ENCODE measurements at regions not wholly inside any gene's neighbourhood (a gene's known extent, or its start where the extent isn't known, plus 50 kb on each side); places are given as distances from the start of the nearest gene placed in this dataset.

DNA sequence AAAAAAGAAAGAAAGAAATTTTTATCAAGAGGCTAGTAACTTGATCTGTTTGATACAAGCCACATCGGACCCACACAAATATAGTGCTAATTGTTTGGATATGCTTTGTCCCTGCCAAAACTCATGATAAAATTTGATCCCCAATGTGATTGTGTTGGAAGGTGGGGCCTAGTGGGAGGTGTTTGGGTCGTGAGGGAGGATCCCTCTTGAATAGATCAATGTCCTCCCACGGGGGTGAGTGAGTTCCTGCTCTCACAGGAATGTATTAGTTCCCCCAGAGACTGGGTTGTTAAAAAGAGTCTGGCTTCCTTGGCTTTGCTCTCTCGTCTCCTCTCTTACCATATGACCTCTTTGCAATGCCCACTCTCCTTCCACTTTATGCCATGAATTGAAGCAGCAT lies 80.6 kb upstream of the CPLX2 start:
- Histone ChIP-seq H3K9me3 (ENCODE audit: control insufficient read depth, low read depth, low read length) (no peaks in the 10 kb centered on the region), H3K4me1 (ENCODE audit: control insufficient read depth, insufficient read depth, low read length) (no peaks in the 10 kb centered on the region), H3K4me3 (ENCODE audit: low read length) (no peak overlapping the region), H3K27me3 (ENCODE audit: control insufficient read depth, insufficient read depth, low read length) (peaks cover 1% of the 10 kb centered on the region), H3K36me3 (ENCODE audit: control insufficient read depth, insufficient read depth, low read length) (no peaks in the 10 kb centered on the region), H3K27ac (ENCODE audit: low read length) (no peak overlapping the region)
- no peak for DNase-seq
- WGBS (ENCODE audit: insufficient coverage, low lambda C conversion rate) = 86% methylated on average over 1 of the region's 4 CpGs

DNA sequence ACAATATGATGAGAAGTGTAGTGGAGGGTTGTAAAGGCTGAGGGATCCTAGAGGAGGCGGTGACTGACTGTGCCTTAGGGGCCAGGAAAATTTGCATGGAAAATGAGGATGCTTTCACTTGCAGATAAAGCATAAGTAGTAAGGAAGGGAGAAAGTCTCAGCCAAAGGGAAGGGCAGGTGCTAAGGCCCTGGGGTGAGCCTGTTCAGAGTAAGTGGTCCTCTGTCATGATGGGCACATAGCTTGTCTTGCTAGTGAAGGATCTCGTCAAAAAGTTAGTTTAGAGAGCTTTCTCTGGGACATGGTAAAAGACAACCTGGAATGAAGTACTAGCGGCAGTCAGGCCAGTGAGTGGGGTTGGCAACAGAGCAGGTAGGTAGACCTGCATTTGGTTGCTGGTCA lies 75.4 kb upstream of the CPLX2 start:
- H3K27me3 ChIP-seq (ENCODE audit: control insufficient read depth, insufficient read depth, low read length) = peaks cover 30% of the 10 kb centered on the region

DNA sequence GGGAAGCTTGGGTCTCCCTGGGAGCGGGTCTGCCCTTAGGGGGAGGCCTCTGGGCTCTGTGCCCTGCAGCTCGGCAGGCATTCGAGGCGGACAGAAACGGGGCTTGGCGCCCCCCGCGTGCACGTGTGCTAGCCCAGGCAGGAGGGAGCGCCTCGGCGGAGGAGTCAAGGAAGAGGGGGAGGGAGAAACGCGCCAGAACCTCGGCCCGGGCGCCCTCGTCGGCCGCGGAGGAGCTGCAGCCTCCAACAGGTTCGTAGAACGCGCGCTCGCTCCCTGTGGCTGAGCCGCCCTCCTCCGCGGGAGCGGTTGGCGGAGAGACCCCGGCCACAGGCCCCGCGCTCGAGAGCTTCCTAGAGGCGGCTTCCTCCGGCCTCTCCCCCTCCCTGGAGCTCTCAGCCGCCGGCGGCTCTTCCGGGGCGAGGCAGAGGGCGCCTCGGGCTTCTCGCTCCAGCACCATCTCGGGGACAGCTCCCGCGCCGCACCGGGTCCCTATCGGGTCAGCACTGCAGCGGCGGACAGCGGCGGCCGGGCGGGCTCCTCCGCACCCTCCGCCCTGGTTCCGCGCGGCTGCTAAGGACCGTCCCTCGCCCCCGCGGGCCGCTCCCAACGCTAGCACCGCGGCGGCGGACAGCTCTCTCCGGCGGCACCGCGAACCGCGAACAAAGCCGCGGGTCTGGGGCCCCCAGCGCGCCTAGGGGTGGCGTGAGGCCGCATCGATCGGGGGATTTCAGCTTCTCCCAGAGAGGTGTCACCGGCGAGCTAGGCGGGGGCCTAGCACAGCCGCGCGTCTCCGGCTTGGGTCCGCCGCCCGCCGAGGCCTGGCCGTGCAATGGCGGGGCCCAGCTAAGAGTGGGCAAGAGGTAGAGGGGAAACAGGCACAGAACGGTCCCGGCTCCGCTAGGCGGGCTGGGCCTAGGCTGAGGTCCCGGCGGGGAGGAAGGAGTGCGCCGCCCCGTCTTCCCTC lies 74.6 kb upstream of the CPLX2 start:
- Histone ChIP-seq H3K4me1 (ENCODE audit: control insufficient read depth, insufficient read depth, low read length) (no peaks in the 10 kb centered on the region), H3K27ac (ENCODE audit: low read length) (peak overlapping the region; percentile 38), H3K9me3 (ENCODE audit: control insufficient read depth, low read depth, low read length) (peaks cover 5% of the 10 kb centered on the region), H3K27me3 (ENCODE audit: control insufficient read depth, insufficient read depth, low read length) (peaks cover 30% of the 10 kb centered on the region), H3K4me3 (ENCODE audit: low read length) (peak overlapping the region; percentile 18), H3K36me3 (ENCODE audit: control insufficient read depth, insufficient read depth, low read length) (no peaks in the 10 kb centered on the region)
- WGBS (ENCODE audit: insufficient coverage, low lambda C conversion rate) = no CpG with 5 or more reads among the region's 108 CpGs
- peak; percentile 77 to 91 for DNase-seq

More for the DNA sequence above, 75.4 kb upstream of the CPLX2 start:
- Histone ChIP-seq H3K27ac (ENCODE audit: low read length) (no peak overlapping the region), H3K36me3 (ENCODE audit: control insufficient read depth, insufficient read depth, low read length) (no peaks in the 10 kb centered on the region), H3K4me1 (ENCODE audit: control insufficient read depth, insufficient read depth, low read length) (no peaks in the 10 kb centered on the region), H3K4me3 (ENCODE audit: low read length) (no peak overlapping the region), H3K9me3 (ENCODE audit: control insufficient read depth, low read depth, low read length) (peaks cover 5% of the 10 kb centered on the region)
- no peak for DNase-seq
- WGBS (ENCODE audit: insufficient coverage, low lambda C conversion rate) = 0% methylated on average over 1 of the region's 3 CpGs

DNA sequence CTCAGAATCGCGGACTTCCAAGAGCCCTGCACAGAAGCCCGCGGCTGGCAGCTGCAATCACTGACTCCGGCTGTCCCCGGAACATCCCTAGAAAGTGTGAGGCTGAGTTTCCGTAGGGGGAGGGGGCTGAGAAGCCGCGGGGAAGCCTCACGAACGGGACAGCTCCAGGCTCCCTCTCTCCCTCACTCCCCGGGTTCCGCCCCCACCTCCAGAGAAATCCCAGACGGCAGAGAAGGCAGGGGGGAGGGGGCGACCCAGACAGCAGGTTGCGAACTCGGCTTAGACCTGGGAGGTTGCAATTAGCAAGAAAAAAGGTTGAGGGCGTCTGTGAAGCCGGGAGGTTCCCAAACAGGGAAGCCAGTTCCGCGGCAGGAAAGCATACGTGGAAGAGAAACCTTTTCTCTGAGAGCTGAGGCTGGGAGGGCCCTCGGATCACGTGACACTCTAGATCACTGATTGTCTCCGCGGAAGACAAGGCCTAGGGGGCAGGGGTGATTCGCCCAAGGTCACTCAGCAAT lies 73.8 kb upstream of the CPLX2 start:
- Histone ChIP-seq H3K9me3 (ENCODE audit: control insufficient read depth, low read depth, low read length) (peaks cover 5% of the 10 kb centered on the region), H3K36me3 (ENCODE audit: control insufficient read depth, insufficient read depth, low read length) (no peaks in the 10 kb centered on the region), H3K4me3 (ENCODE audit: low read length) (peak overlapping the region; percentile 6), H3K4me1 (ENCODE audit: control insufficient read depth, insufficient read depth, low read length) (no peaks in the 10 kb centered on the region), H3K27ac (ENCODE audit: low read length) (peak overlapping the region; percentile 38), H3K27me3 (ENCODE audit: control insufficient read depth, insufficient read depth, low read length) (peaks cover 30% of the 10 kb centered on the region)
- DNase-seq = peak in 1 of 2 donors; percentile 13
- WGBS (ENCODE audit: insufficient coverage, low lambda C conversion rate) = 0% methylated on average over 2 of the region's 27 CpGs

DNA sequence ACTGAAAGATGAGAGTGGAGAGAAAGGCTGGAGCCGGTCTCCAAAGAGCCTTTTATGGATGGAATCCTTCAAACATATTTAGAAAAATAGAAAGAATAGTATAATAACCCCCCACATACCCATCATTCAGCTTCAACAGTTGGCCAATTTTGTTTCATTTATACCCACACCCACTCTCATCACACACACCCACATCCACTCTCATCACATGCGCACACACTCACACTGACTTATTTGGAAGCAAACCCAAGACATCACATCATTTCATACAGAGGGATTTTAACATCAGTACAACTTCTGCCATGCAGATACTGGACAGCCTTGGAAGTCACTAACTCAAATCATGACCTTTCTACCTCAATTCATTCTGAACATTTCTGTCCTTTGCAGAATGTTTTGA lies 72.8 kb upstream of the CPLX2 start:
- H3K9me3 ChIP-seq (ENCODE audit: control insufficient read depth, low read depth, low read length) = peaks cover 5% of the 10 kb centered on the region
- no peaks in the 10 kb centered on the region for H3K36me3 ChIP-seq (ENCODE audit: control insufficient read depth, insufficient read depth, low read length)
- no peaks in the 10 kb centered on the region for H3K4me1 ChIP-seq (ENCODE audit: control insufficient read depth, insufficient read depth, low read length)
- DNase-seq = no peak
- no peak overlapping the region for H3K4me3 ChIP-seq (ENCODE audit: low read length)
- no peak overlapping the region for H3K27ac ChIP-seq (ENCODE audit: low read length)
- WGBS (ENCODE audit: insufficient coverage, low lambda C conversion rate) = 100% methylated on average over 1 of the region's 2 CpGs
- peaks cover 30% of the 10 kb centered on the region for H3K27me3 ChIP-seq (ENCODE audit: control insufficient read depth, insufficient read depth, low read length)

DNA sequence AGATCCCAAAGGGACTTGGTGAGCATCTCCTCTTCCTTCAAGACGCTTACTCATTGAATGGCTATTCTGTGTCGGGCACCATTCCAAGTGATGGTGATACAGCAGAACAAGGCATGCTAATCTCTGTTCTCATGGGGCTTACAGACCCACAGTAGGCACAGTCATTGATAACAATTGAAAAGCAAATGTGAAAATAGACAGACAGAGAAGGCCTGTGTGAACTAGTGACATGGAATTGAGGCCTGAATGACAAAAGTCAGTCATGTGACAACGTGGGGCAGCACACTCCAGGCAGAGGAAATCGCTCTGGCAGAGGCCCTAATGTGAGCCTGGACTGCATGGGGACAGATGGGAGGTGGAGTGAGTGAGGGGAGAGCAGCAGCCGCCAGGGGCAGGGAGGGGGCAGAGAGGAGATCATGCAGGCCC lies 70.7 kb upstream of the CPLX2 start:
- peaks cover 35% of the 10 kb centered on the region for H3K27me3 ChIP-seq (ENCODE audit: control insufficient read depth, insufficient read depth, low read length)
- no CpG with 5 or more reads among the region's 5 CpGs for WGBS (ENCODE audit: insufficient coverage, low lambda C conversion rate)

DNA sequence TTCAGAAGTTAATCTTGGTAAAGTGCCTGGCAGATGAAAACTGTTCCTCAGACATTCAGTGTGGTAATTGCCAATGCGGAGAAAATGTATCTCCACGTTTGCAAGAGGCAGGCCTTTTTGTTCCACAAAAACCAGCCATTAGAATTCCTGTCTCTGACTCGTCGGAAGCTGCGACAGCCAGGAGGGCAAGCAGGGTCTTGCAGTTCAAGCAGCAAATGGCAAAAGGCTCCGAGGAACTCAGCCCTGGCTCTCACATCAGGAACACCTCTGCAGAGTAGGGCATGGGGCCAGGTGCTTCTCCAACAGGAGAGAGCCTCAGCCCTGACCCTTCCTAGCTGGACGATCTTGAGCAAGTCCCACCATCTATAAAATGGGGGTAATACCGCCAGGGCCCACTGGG lies 69.0 kb upstream of the CPLX2 start:
- no peak for DNase-seq
- no peak overlapping the region for H3K4me3 ChIP-seq (ENCODE audit: low read length)
- no peaks in the 10 kb centered on the region for H3K9me3 ChIP-seq (ENCODE audit: control insufficient read depth, low read depth, low read length)
- no peaks in the 10 kb centered on the region for H3K4me1 ChIP-seq (ENCODE audit: control insufficient read depth, insufficient read depth, low read length)
- no CpG with 5 or more reads among the region's 8 CpGs for WGBS (ENCODE audit: insufficient coverage, low lambda C conversion rate)
- H3K36me3 ChIP-seq (ENCODE audit: control insufficient read depth, insufficient read depth, low read length) = no peaks in the 10 kb centered on the region
- no peak overlapping the region for H3K27ac ChIP-seq (ENCODE audit: low read length)
- H3K27me3 ChIP-seq (ENCODE audit: control insufficient read depth, insufficient read depth, low read length) = peaks cover 23% of the 10 kb centered on the region

More for the DNA sequence above, 70.7 kb upstream of the CPLX2 start:
- Histone ChIP-seq H3K27ac (ENCODE audit: low read length) (no peak overlapping the region), H3K4me1 (ENCODE audit: control insufficient read depth, insufficient read depth, low read length) (no peaks in the 10 kb centered on the region), H3K9me3 (ENCODE audit: control insufficient read depth, low read depth, low read length) (peaks cover 5% of the 10 kb centered on the region), H3K36me3 (ENCODE audit: control insufficient read depth, insufficient read depth, low read length) (no peaks in the 10 kb centered on the region), H3K4me3 (ENCODE audit: low read length) (no peak overlapping the region)
- no peak for DNase-seq

DNA sequence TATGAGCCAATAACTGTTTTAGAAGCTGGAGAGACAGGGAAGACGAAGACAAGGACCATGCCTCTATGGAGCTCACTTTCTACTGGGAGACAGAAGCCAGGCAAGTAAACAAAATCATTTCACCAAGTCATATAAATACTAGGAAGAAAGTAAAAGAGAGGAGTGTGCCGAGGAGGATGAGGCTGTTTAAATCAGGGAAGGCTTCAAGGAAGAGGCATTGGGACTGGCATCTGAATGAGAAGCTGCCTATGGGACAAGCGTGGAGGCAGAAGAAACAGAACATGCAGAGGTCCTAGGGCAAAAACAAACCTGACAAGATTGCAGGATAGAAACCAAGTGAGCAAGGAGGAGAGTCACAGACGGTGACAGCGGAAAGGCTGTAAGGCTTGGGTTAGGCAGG lies 68.1 kb upstream of the CPLX2 start:
- peaks cover 14% of the 10 kb centered on the region for H3K27me3 ChIP-seq (ENCODE audit: control insufficient read depth, insufficient read depth, low read length)
- WGBS (ENCODE audit: insufficient coverage, low lambda C conversion rate) = 100% methylated on average over 1 of the region's 5 CpGs
- H3K27ac ChIP-seq (ENCODE audit: low read length) = no peak overlapping the region
- no peaks in the 10 kb centered on the region for H3K9me3 ChIP-seq (ENCODE audit: control insufficient read depth, low read depth, low read length)
- no peak overlapping the region for H3K4me3 ChIP-seq (ENCODE audit: low read length)
- H3K4me1 ChIP-seq (ENCODE audit: control insufficient read depth, insufficient read depth, low read length) = no peaks in the 10 kb centered on the region
- no peaks in the 10 kb centered on the region for H3K36me3 ChIP-seq (ENCODE audit: control insufficient read depth, insufficient read depth, low read length)
- no peak for DNase-seq

DNA sequence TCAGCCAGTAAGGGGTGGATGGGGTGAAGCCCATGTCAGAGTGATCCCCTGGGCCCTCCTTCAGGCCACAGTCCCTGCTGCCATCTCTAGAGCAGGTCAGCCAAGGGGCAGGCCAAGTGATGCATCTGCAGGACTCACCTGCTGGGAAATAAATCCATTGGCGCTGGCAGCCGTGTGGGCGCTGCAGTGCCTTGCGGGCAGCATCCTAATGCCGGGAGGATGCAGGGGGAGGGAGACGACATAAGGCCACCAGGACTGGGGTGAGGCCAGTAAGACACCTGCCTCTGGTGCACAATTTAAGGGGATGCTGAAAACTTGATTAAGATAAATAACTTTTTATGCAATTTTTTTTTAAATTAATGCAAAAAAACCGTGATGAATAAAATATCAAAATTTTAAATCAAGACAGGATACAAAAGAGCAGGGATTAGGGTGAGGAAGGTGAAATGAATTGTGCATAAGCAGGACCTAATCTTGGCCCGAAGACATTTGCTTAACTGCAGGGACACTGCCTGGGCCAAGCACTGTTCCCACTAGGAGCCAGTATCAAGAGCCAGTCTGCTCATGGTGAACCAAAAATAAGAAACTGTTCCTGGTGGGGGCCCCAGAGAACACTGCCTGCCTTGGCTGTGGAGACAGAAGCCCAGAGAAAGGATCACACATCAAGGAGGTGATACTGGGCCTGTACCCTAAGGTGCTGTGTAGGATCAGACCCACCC lies 67.5 kb upstream of the CPLX2 start:
- WGBS (ENCODE audit: insufficient coverage, low lambda C conversion rate) = 44% methylated on average over 2 of the region's 8 CpGs
- Histone ChIP-seq H3K36me3 (ENCODE audit: control insufficient read depth, insufficient read depth, low read length) (no peaks in the 10 kb centered on the region), H3K9me3 (ENCODE audit: control insufficient read depth, low read depth, low read length) (no peaks in the 10 kb centered on the region), H3K27ac (ENCODE audit: low read length) (no peak overlapping the region), H3K4me1 (ENCODE audit: control insufficient read depth, insufficient read depth, low read length) (no peaks in the 10 kb centered on the region), H3K27me3 (ENCODE audit: control insufficient read depth, insufficient read depth, low read length) (peaks cover 10% of the 10 kb centered on the region), H3K4me3 (ENCODE audit: low read length) (no peak overlapping the region)
- no peak for DNase-seq

DNA sequence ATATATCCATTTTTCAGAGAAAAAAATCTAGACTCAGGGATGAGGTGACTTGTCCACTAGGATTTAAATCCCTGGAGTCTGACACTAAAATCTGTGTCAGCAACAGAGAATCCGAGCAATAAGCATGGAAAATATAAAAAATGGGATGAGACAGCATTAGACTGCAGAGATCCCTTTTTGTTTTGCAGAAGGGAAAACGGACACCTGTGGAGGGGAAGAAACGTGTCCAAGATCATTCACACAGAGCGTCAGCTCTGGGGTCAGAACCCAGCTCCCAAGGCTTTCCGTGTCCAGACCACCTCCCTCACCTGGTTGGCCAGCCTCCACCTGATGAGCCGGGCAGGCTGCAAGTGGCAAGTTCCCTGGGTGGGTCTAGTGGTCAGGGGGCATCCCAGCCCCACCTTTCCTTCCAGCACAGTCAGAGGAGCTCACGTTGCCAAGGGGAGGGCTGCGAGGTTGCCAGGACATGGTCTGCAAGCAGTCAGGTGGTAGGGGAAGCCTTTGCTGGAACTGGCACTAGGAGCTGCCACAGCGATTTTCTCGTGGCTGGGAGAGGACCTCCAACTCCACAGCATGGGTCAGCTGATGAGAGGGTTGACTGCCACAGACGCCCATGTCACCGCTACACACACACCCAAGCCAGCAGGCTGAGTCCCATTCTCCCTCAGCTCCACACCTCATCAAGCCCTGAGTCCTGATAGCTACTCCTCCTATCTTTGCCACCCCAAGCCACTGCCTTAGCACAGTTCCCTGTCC lies 65.9 kb upstream of the CPLX2 start:
- Histone ChIP-seq H3K4me3 (ENCODE audit: low read length) (no peak overlapping the region), H3K36me3 (ENCODE audit: control insufficient read depth, insufficient read depth, low read length) (no peaks in the 10 kb centered on the region), H3K27me3 (ENCODE audit: control insufficient read depth, insufficient read depth, low read length) (peaks cover 6% of the 10 kb centered on the region), H3K4me1 (ENCODE audit: control insufficient read depth, insufficient read depth, low read length) (no peaks in the 10 kb centered on the region), H3K9me3 (ENCODE audit: control insufficient read depth, low read depth, low read length) (no peaks in the 10 kb centered on the region), H3K27ac (ENCODE audit: low read length) (no peak overlapping the region)
- 80% methylated on average over 1 of the region's 12 CpGs for WGBS (ENCODE audit: insufficient coverage, low lambda C conversion rate)
- no peak for DNase-seq
